Stimulated activated CD4-positive, alpha-beta T cell treated with anti-CD3 and anti-CD28 coated beads, TNF-alpha, amount 100 ng/mL, for 4 hours (primary cell): ENCODE measurements at regions not wholly inside any gene's neighbourhood (a gene's known extent, or its start where the extent isn't known, plus 50 kb on each side); places are given as distances from the start of the nearest gene placed in this dataset.

Experiments used
- DNase-seq, 3 experiments: peaks; one replicate each; pipeline ENCODE4 v3.0.0-alpha.2; 2020; ENCODE audit warnings: low read depth in 3 of 3

GRCh38 chr6:47360388-47360787 lies 50.7 kb upstream of the TNFRSF21 start:
- no peak for DNase-seq

GRCh38 chr6:47362857-47363461 lies 53.3 kb upstream of the TNFRSF21 start:
- DNase-seq = no peak

- no peak for DNase-seq
Observed at GRCh38 chr6:47363736-47364135, 54.0 kb upstream of the TNFRSF21 start.

- DNase-seq = no peak
Observed at GRCh38 chr6:47366335-47366890, 56.7 kb upstream of the TNFRSF21 start.

GRCh38 chr6:47371139-47371869 lies 61.6 kb upstream of the TNFRSF21 start:
- DNase-seq = no peak

GRCh38 chr6:47371870-47372255 lies 62.2 kb upstream of the TNFRSF21 start:
- DNase-seq = no peak

GRCh38 chr6:47372318-47372717 lies 62.6 kb upstream of the TNFRSF21 start:
- no peak for DNase-seq

GRCh38 chr6:47375426-47375825 lies 65.7 kb upstream of the TNFRSF21 start:
- no peak for DNase-seq

GRCh38 chr6:47376930-47377329 lies 67.2 kb upstream of the TNFRSF21 start:
- DNase-seq = no peak

- DNase-seq = no peak
Observed at GRCh38 chr6:47377971-47378370, 68.3 kb upstream of the TNFRSF21 start.

- no peak for DNase-seq
Observed at GRCh38 chr6:47379328-47379727, 69.6 kb upstream of the TNFRSF21 start.

- DNase-seq = no peak
Observed at GRCh38 chr6:47380251-47380650, 70.5 kb upstream of the TNFRSF21 start.

GRCh38 chr6:47381036-47381435 lies 71.3 kb upstream of the TNFRSF21 start:
- DNase-seq = no peak

- no peak for DNase-seq
Observed at GRCh38 chr6:47383360-47383759, 73.7 kb upstream of the TNFRSF21 start.

- no peak for DNase-seq
Observed at GRCh38 chr6:47391675-47392074, 82.0 kb upstream of the TNFRSF21 start.

GRCh38 chr6:47392251-47392650 lies 82.5 kb upstream of the TNFRSF21 start:
- no peak for DNase-seq

- no peak for DNase-seq
Observed at GRCh38 chr6:47396401-47397069, 81.1 kb upstream of the CD2AP start.

- DNase-seq = no peak
Observed at GRCh38 chr6:47400581-47400980, 77.0 kb upstream of the CD2AP start.

- no peak for DNase-seq
Observed at GRCh38 chr6:47402081-47402480, 75.5 kb upstream of the CD2AP start.

- no peak for DNase-seq
Observed at GRCh38 chr6:47403056-47403455, 74.5 kb upstream of the CD2AP start.

GRCh38 chr6:47403801-47404200 lies 73.8 kb upstream of the CD2AP start:
- no peak for DNase-seq

GRCh38 chr6:47404435-47404834 lies 73.2 kb upstream of the CD2AP start:
- no peak for DNase-seq

GRCh38 chr6:47405273-47405672 lies 72.3 kb upstream of the CD2AP start:
- no peak for DNase-seq
